Thymus (tissue), 11 donors: ENCODE measurements at regions not wholly inside any gene's neighbourhood (a gene's known extent, or its start where the extent isn't known, plus 50 kb on each side); places are given as distances from the start of the nearest gene placed in this dataset.

ENCODE experiments used
- DNase-seq, 9 donors: peaks; one replicate each; pipeline ENCODE4 v3.0.0-alpha.2; 2013; ENCODE audit warnings: low spot score in 9 of 9, low read depth in 6 of 9, missing footprints in 1 of 9
- H3K27ac ChIP-seq, 2 donors: one replicate each; pipeline ENCODE4 v1.5.1; 2013; ENCODE audit warnings: control low read depth in 1 of 2, low read depth in 1 of 2, low read length in 1 of 2, mild to moderate bottlenecking in 1 of 2, moderate library complexity in 1 of 2
- H3K27me3 ChIP-seq, 2 donors: one replicate each; pipeline ENCODE4 v1.5.1; 2013; ENCODE audit warnings: low read length in 1 of 2; ENCODE audit not compliant: control insufficient read depth in 2 of 2, insufficient read depth in 1 of 2
- H3K36me3 ChIP-seq, 2 donors: one replicate each; pipeline ENCODE4 v1.5.1; 2013; ENCODE audit warnings: low read length in 1 of 2, mild to moderate bottlenecking in 1 of 2, moderate library complexity in 1 of 2; ENCODE audit not compliant: control insufficient read depth in 2 of 2, insufficient read depth in 2 of 2
- H3K4me1 ChIP-seq, 2 donors: one replicate each; pipeline ENCODE4 v1.5.1; 2013; ENCODE audit warnings: low read length in 2 of 2; ENCODE audit not compliant: control insufficient read depth in 2 of 2, insufficient read depth in 2 of 2
- H3K4me3 ChIP-seq, 2 donors: one replicate each; pipeline ENCODE4 v1.5.1; 2013; ENCODE audit warnings: low read length in 2 of 2, control low read depth in 1 of 2, mild to moderate bottlenecking in 1 of 2
- H3K9me3 ChIP-seq, 2 donors: one replicate each; pipeline ENCODE4 v1.5.1; 2013; ENCODE audit warnings: low read length in 1 of 2, mild to moderate bottlenecking in 1 of 2; ENCODE audit not compliant: control insufficient read depth in 2 of 2, insufficient read depth in 1 of 2
- WGBS: extraction: QIAGEN DNeasy Blood & Tissue Kit; methylation state at CpG from one replicate; pipeline ENCODE4 v1.1.7; 2013; 5-methylcytosine and 5-hydroxymethylcytosine counted together
- donor health status: healthy.

DNA sequence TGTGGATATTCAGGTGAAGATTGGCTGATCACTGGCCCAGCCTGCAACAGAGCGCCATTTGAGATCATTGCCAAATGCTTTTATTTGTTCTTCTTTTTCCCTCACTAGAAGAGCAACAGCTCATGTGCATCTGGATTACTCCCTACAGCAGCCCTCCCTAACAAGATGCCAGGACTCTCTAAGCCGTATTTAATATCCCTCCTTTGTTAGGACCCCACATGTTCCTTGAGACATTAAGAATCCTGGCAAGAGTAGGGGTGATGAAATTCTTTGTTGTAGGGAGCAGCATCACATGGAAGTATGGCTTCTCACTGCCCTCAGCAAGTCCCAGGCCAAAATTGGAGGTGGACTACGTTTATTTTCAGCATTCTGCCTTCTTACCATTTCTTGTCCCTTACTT lies 167.8 kb downstream of the PAX1 start:
- no peak overlapping the region for H3K4me3 ChIP-seq
- H3K27me3 ChIP-seq: no peaks in the 10 kb centered on the region
- WGBS: 88% methylated on average over 3 of the region's 3 CpGs
- H3K27ac ChIP-seq: no peak overlapping the region
- H3K9me3 ChIP-seq: no peaks in the 10 kb centered on the region
- no peaks in the 10 kb centered on the region for H3K4me1 ChIP-seq
- H3K36me3 ChIP-seq: no peaks in the 10 kb centered on the region
- no peak for DNase-seq

DNA sequence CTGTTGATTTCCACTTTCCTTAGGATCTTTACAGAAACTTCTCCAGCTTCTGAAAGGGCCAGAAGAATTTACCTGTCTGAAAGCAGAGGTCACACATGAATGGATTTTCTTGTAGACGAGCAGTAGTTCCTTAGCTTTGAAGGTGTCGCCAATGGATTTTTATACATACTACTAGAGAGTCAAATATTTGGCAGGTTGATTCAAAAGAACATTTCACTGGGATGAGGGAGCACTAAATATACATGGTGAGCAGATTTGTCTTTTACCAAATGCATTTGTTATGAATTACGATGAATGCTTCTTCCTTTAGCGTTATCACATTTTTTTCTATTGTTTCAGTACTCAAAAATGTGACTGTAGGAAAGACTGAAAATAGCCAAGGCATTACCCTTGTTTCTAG lies 162.3 kb downstream of the PAX1 start:
- DNase-seq: no peak
- Histone ChIP-seq H3K27me3 (no peaks in the 10 kb centered on the region), H3K4me3 (no peak overlapping the region), H3K4me1 (no peaks in the 10 kb centered on the region), H3K36me3 (no peaks in the 10 kb centered on the region), H3K27ac (no peak overlapping the region), H3K9me3 (peaks cover 0 to 3% of the 10 kb centered on the region in 2 donors)
- WGBS: 92% methylated on average over 4 of the region's 4 CpGs

DNA sequence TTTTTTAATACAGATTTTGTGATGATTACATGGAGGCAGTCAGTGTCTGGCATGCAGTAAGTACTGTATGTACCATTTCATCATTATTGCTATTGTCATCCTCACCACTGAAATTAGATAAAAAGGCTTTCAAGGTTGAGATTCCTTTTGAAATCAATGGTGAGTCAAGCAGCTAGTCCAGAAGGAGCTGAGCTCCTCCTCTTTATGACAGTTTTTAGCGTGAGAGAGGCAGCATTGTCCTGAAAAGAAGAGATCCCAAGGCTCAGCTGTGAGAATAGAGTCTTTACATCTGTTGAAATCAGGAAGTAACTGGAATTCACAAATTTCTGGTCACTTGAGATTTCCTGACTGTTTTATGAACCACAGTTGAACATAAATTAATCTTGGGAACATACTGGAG lies 161.9 kb downstream of the PAX1 start:
- DNase-seq: no peak
- Histone ChIP-seq H3K9me3 (peaks cover 0 to 5% of the 10 kb centered on the region in 2 donors), H3K36me3 (no peaks in the 10 kb centered on the region), H3K4me3 (no peak overlapping the region), H3K27me3 (no peaks in the 10 kb centered on the region), H3K4me1 (no peaks in the 10 kb centered on the region), H3K27ac (no peak overlapping the region)
- 48% methylated on average over 1 of the region's 1 CpG for WGBS

DNA sequence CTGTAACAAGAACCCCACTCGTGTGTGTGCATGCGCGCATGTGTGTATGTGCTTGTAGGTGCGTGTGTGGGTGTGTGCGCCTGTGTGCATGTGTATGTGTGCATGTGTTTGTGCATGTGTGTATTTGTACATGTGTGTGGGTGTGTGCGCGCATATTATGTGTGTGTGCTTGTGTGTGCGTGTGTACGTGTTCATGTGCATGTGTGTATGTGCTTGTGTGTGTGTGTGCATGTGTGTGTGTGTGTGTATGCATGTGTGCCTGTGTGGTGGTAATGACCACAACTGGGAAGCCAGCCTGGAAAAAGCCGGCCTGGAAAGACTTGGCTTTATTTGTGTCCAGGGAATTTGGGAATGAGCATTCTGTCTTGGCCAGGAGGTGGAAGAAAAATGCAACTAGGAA lies 157.5 kb downstream of the PAX1 start:
- no peak overlapping the region for H3K4me3 ChIP-seq
- H3K4me1 ChIP-seq: no peaks in the 10 kb centered on the region
- 98% methylated on average over 10 of the region's 10 CpGs for WGBS
- no peak overlapping the region for H3K27ac ChIP-seq
- no peak for DNase-seq
- no peaks in the 10 kb centered on the region for H3K36me3 ChIP-seq
- no peaks in the 10 kb centered on the region for H3K27me3 ChIP-seq
- H3K9me3 ChIP-seq: peaks cover 0 to 8% of the 10 kb centered on the region in 2 donors

DNA sequence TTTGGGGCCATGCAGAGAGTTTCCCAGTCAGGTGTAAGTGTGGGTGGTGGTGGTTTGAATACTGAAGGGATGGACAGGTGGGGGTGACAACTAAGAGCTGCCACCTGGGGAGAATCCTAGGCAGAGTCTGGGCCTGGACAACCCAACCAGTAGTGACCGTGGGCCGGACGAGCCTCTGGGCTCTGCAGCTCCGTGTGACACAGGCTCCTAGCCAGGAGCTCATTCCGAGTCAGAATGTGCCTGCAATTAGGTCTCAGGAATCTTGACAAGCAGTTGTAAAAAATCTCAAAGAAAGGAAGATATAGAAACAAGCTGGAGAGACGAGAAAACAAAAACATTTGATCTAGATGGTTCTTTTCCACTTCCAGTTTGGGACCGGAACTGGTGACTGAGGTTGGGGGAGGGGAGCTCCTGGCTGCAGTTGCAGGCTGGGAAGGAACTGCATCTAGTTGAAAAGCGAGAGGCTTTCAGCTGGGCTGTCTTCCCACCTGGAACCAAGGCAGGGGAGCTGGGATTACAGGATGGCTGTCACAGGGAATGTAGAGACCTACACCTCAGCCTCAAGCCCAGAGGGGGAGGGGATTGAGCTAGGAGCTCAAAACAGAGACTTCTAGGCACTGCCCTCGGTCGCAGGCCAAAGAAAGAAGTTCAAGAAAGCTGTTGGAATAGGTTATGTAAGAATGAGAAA lies 156.9 kb downstream of the PAX1 start:
- H3K36me3 ChIP-seq: no peaks in the 10 kb centered on the region
- no peak for DNase-seq
- WGBS: 71% methylated on average over 10 of the region's 10 CpGs
- H3K4me3 ChIP-seq: no peak overlapping the region
- H3K9me3 ChIP-seq: peaks cover 0 to 8% of the 10 kb centered on the region in 2 donors
- no peaks in the 10 kb centered on the region for H3K27me3 ChIP-seq
- H3K27ac ChIP-seq: no peak overlapping the region
- no peaks in the 10 kb centered on the region for H3K4me1 ChIP-seq

DNA sequence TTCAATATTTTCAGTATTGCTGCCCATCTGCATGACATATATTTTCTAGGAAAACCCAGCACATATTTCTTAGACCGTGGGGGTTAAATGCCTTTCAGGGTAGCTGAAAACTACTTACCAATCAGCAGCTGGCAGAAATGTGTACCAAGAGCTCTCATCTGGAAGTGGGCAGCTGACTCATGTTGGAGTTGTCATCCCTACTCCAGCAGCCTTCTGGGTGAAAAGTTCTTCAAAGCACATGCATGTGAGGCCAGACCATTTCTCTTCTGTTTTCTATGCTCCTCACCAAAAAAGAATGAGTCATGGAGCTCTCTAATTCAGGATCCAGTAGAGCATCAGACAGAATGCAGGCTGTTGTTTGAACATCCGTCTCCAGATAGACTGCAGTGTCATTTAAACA lies 135.5 kb downstream of the PAX1 start:
- Histone ChIP-seq H3K27me3 (no peaks in the 10 kb centered on the region), H3K27ac (no peak overlapping the region), H3K4me3 (no peak overlapping the region), H3K4me1 (no peaks in the 10 kb centered on the region), H3K36me3 (no peaks in the 10 kb centered on the region), H3K9me3 (no peaks in the 10 kb centered on the region)
- 90% methylated on average over 2 of the region's 2 CpGs for WGBS
- no peak for DNase-seq

DNA sequence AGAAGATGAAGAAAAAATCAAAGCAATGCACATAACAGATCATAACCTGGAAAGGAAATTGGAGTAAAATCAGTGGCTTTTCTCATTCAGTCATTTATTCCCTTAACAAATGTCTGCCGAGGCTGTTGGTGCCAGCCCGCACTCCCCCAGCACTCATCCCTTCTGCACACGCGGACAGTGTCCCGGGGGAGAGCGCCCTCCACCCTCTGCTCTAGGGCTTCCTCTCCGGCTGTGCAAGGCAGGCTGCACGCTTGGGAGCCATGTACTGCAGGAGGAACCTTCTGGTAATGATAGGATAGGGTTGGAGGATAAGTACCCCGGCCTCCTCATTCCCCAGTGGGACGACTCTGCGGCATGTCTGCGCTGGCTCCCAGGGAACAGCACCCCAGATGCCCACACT lies 134.5 kb downstream of the PAX1 start:
- Histone ChIP-seq H3K9me3 (no peaks in the 10 kb centered on the region), H3K27me3 (no peaks in the 10 kb centered on the region), H3K27ac (no peak overlapping the region), H3K4me1 (no peaks in the 10 kb centered on the region), H3K36me3 (no peaks in the 10 kb centered on the region), H3K4me3 (no peak overlapping the region)
- 92% methylated on average over 12 of the region's 12 CpGs for WGBS
- DNase-seq: no peak

DNA sequence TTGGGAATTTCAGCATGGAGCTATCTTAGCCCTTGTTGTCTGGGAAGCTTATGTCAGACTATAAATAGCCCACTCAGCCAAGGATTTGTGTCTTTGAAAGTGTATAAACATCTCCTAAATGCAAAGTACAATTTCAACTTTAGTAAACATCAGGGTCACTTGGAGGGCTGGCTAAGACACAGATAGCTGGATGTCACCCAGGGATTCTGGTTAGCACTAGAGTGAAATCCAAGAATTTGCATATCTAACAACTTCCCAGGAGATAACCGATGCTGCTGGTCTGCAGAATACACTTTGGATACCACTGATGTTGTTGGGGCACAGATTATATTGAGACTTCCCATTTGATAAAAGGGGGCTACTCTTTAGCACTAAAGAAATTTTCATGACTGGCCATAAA lies 130.9 kb downstream of the PAX1 start:
- DNase-seq: no peak
- 45% methylated on average over 1 of the region's 1 CpG for WGBS
- H3K27ac ChIP-seq: no peak overlapping the region
- H3K27me3 ChIP-seq: no peaks in the 10 kb centered on the region
- no peaks in the 10 kb centered on the region for H3K36me3 ChIP-seq
- no peak overlapping the region for H3K4me3 ChIP-seq
- H3K9me3 ChIP-seq: no peaks in the 10 kb centered on the region
- H3K4me1 ChIP-seq: no peaks in the 10 kb centered on the region

DNA sequence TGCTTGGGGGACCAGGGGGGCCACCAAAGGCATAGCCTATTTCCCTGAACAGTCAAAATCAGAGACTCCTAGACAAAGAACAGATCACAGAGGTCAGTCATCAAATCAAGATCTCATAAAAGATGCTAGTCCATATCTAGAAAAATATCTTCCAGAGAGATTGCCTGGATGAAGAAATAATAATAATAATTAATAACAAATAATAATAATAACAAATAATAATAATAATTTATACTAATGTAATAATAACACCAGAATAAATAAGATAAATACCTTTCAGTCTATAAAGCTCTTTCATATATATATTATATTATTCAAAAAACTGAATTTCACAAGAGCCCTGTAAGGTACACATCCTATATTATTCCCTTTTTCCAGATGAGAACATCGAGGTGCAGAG lies 129.6 kb downstream of the PAX1 start:
- H3K4me3 ChIP-seq: no peak overlapping the region
- H3K36me3 ChIP-seq: no peaks in the 10 kb centered on the region
- 97% methylated on average over 1 of the region's 1 CpG for WGBS
- DNase-seq: no peak
- H3K9me3 ChIP-seq: no peaks in the 10 kb centered on the region
- H3K27me3 ChIP-seq: no peaks in the 10 kb centered on the region
- H3K4me1 ChIP-seq: no peaks in the 10 kb centered on the region
- H3K27ac ChIP-seq: no peak overlapping the region
